Mesenchymal stem cell (in vitro differentiated cells and primary cell): ENCODE measurements at regions not wholly inside any gene's neighbourhood (a gene's known extent, or its start where the extent isn't known, plus 50 kb on each side); places are given as distances from the start of the nearest gene placed in this dataset.

Experiments
- DNase-seq: peaks from one replicate; pipeline ENCODE4 v3.0.0-alpha.2; 2013
- H2AFZ ChIP-seq: one replicate; pipeline ENCODE4 v1.6.1; 2013; ENCODE audit warnings: low read depth, mild to moderate bottlenecking, control low read depth, inconsistent platforms, low read length, moderate library complexity
- H2AK5ac ChIP-seq: 2 replicates; pipeline ENCODE4 v1.6.1; 2013; ENCODE audit warnings: low read length, moderate library complexity, mild to moderate bottlenecking, inconsistent platforms; ENCODE audit not compliant: severe bottlenecking
- H2BK120ac ChIP-seq: one replicate; pipeline ENCODE4 v1.6.1; 2013; ENCODE audit warnings: low read depth, mild to moderate bottlenecking, inconsistent platforms, low read length, moderate library complexity
- H2BK12ac ChIP-seq, 2 experiments: one replicate each; pipeline ENCODE4 v1.6.1; 2013; ENCODE audit warnings: inconsistent platforms in 2 of 2, low read length in 2 of 2, mild to moderate bottlenecking in 2 of 2, moderate library complexity in 2 of 2, control low read depth in 1 of 2
- H2BK15ac ChIP-seq: one replicate; pipeline ENCODE4 v1.6.1; 2013; ENCODE audit warnings: mild to moderate bottlenecking, low read depth, inconsistent platforms; ENCODE audit not compliant: poor library complexity, severe bottlenecking
- H2BK5ac ChIP-seq: 2 replicates; pipeline ENCODE4 v1.6.1; 2013; ENCODE audit warnings: low read depth, mild to moderate bottlenecking, low read length, control low read depth, inconsistent platforms; ENCODE audit not compliant: poor library complexity, severe bottlenecking
- H3K14ac ChIP-seq, 2 experiments: one replicate each; pipeline ENCODE4 v1.6.1; 2013; ENCODE audit warnings: inconsistent platforms in 2 of 2, low read length in 2 of 2, control low read depth in 1 of 2, mild to moderate bottlenecking in 1 of 2, moderate library complexity in 1 of 2
- H3K18ac ChIP-seq, 2 experiments: one replicate each; pipeline ENCODE4 v1.6.1; 2013; ENCODE audit warnings: inconsistent platforms in 2 of 2, low read length in 2 of 2, control low read depth in 1 of 2, low read depth in 1 of 2, mild to moderate bottlenecking in 1 of 2
- H3K23ac ChIP-seq, 2 experiments: one replicate each; pipeline ENCODE4 v1.6.1; 2013; ENCODE audit warnings: inconsistent platforms in 2 of 2, low read length in 2 of 2, mild to moderate bottlenecking in 2 of 2, moderate library complexity in 2 of 2, control low read depth in 1 of 2
- H3K27ac ChIP-seq: 2 replicates; pipeline ENCODE4 v1.5.1; 2013; ENCODE audit warnings: mild to moderate bottlenecking, moderate library complexity, low read length, control low read depth, inconsistent platforms; ENCODE audit not compliant: poor library complexity, severe bottlenecking
- H3K27me3 ChIP-seq, 2 experiments: 2 replicates each; pipeline versions ENCODE4 v1.6.1 to v1.7.0; 2013; ENCODE audit warnings: low read length in 2 of 2, mild to moderate bottlenecking in 2 of 2, moderate library complexity in 2 of 2, control low read depth in 1 of 2, inconsistent platforms in 1 of 2; ENCODE audit not compliant: control insufficient read depth in 1 of 2, insufficient read depth in 1 of 2
- H3K36me3 ChIP-seq, 2 experiments: 2 replicates each; pipeline versions ENCODE4 v1.6.1 to v1.7.0; 2013; ENCODE audit warnings: low read length in 2 of 2, control low read depth in 1 of 2, inconsistent platforms in 1 of 2, low read depth in 1 of 2, mild to moderate bottlenecking in 1 of 2; ENCODE audit not compliant: insufficient read depth in 2 of 2, control insufficient read depth in 1 of 2
- H3K4ac ChIP-seq, 2 experiments: one replicate each; pipeline ENCODE4 v1.6.1; 2013; ENCODE audit warnings: inconsistent platforms in 2 of 2, low read length in 2 of 2, mild to moderate bottlenecking in 2 of 2, moderate library complexity in 2 of 2, control low read depth in 1 of 2, low read depth in 1 of 2
- H3K4me1 ChIP-seq: 2 replicates; pipeline ENCODE4 v1.6.1; 2013; ENCODE audit warnings: low read depth, low read length, control low read depth; ENCODE audit not compliant: control insufficient read depth, insufficient read depth
- H3K4me2 ChIP-seq: 2 replicates; pipeline ENCODE4 v1.6.1; 2013; ENCODE audit warnings: low read length, mild to moderate bottlenecking, inconsistent platforms; ENCODE audit not compliant: poor library complexity, severe bottlenecking
- H3K4me3 ChIP-seq, 2 experiments: 2 replicates each; pipeline versions ENCODE4 v1.5.1 to v1.7.0; 2013; ENCODE audit warnings: low read length in 2 of 2, mild to moderate bottlenecking in 2 of 2, control low read depth in 1 of 2, low read depth in 1 of 2; ENCODE audit not compliant: insufficient read depth in 1 of 2
- H3K79me1 ChIP-seq: replicated peaks from 2 replicates; pipeline ENCODE4 v1.6.1; 2013; ENCODE audit warnings: mild to moderate bottlenecking, control low read depth, low read length, inconsistent platforms; ENCODE audit not compliant: poor library complexity, severe bottlenecking
- H3K9ac ChIP-seq: 2 replicates; pipeline ENCODE4 v1.7.0; 2013; ENCODE audit warnings: mild to moderate bottlenecking, low read length, moderate library complexity
- H3K9me3 ChIP-seq: 2 replicates; pipeline ENCODE4 v1.7.0; 2013; ENCODE audit warnings: mild to moderate bottlenecking, low read length; ENCODE audit not compliant: control insufficient read depth
- H4K8ac ChIP-seq: one replicate; pipeline ENCODE4 v1.6.1; 2013; ENCODE audit warnings: inconsistent platforms, mild to moderate bottlenecking, low read length, moderate library complexity
- H4K91ac ChIP-seq: one replicate; pipeline ENCODE4 v1.6.1; 2013; ENCODE audit warnings: mild to moderate bottlenecking, low read length, inconsistent platforms
- WGBS: methylation state at CpG from one replicate; pipeline ENCODE4 v1.1.7; 2013; ENCODE audit warnings: mixed read lengths; 5-methylcytosine and 5-hydroxymethylcytosine counted together

DNA sequence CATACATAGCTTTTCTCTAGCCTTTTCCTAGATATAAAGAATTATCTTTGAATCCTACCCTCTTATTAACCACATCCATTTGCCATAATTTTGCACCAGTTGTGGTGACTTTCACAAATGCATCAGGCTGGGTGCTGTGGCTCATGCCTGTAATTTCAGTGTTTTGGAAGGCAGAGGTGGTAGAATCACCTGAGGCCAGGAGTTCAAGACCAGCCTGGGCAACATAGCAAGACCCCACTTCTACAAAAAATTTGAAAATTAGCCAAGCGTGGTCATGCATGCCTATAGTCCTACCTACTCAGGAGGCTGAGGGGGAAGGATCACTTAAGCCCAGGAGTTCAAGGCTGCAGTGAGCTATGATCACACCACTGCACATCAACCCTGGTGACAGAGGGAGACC lies 672.4 kb upstream of the CHAC2 start:
- Histone ChIP-seq H2BK120ac (no peak overlapping the region), H4K91ac (no peak overlapping the region), H2BK15ac (no peak overlapping the region), H3K9me3 (no peaks in the 10 kb centered on the region), H3K4ac (no peak overlapping the region), H3K36me3 (no peaks in the 10 kb centered on the region), H3K14ac (no peak overlapping the region), H2AK5ac (peak overlapping the region; percentile 3), H4K8ac (no peak overlapping the region), H3K27ac (no peak overlapping the region), H3K23ac (no peak overlapping the region), H3K27me3 (no peaks in the 10 kb centered on the region), H3K18ac (no peak overlapping the region), H3K79me1 (no peaks in the 10 kb centered on the region), H3K4me3 (no peak overlapping the region), H2BK12ac (no peak overlapping the region), H2AFZ (no peak overlapping the region), H3K4me2 (no peak overlapping the region), H2BK5ac (no peak overlapping the region), H3K4me1 (peaks cover 1% of the 10 kb centered on the region), H3K9ac (no peak overlapping the region)
- no peak for DNase-seq
- 94% methylated on average over 1 of the region's 1 CpG for WGBS

DNA sequence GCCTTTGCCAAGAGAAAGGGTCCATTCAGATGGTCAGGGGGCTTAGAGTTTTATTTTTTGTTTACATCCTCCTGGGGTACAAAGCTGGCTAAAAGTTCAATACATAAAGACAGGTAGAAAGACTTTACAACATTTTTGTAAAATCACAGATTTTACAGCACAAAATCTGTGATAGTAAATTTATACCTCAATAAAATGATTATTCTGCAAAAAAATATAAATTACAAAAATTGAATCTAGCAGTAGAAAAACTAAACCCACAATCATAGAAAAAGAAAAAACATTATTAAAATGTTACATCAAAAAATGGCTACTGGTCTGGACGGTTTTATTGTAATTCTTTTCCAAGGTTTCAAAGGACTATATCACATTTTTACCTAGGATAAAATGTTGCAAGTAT lies 674.2 kb upstream of the CHAC2 start:
- Histone ChIP-seq H4K91ac (no peak overlapping the region), H2AK5ac (no peak overlapping the region), H3K4me2 (no peak overlapping the region), H2BK12ac (no peak overlapping the region), H3K27ac (no peak overlapping the region), H2BK5ac (no peak overlapping the region), H3K36me3 (no peaks in the 10 kb centered on the region), H3K79me1 (no peaks in the 10 kb centered on the region), H2BK15ac (no peak overlapping the region), H3K4ac (no peak overlapping the region), H3K23ac (no peak overlapping the region), H3K4me3 (no peak overlapping the region), H3K4me1 (peaks cover 1% of the 10 kb centered on the region), H3K18ac (no peak overlapping the region), H4K8ac (no peak overlapping the region), H3K9me3 (no peaks in the 10 kb centered on the region), H3K27me3 (no peaks in the 10 kb centered on the region), H2AFZ (no peak overlapping the region), H2BK120ac (no peak overlapping the region), H3K9ac (no peak overlapping the region), H3K14ac (no peak overlapping the region)
- WGBS, result no CpG with 5 or more reads among the region's 1 CpG
- no peak for DNase-seq

DNA sequence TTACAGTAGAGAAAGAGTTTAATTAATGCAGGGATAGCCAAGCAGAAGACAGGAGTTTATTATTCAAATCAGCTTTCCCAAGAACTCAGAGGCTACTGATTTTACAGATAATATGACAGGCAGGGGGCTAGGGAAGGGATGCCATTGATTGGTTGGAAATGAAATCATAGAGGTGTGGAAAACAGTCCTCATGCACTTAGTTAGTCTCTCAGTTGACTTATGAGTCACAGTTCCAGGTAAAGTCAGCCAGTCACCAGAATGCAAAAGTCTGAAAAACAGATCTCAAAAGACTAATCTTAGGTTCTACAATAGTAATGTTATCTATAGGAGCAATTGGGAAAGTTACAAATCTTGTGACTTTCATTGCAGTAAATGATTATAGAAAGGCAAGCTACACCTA lies 676.4 kb upstream of the CHAC2 start:
- no peak overlapping the region for H4K8ac ChIP-seq
- no peak overlapping the region for H2BK15ac ChIP-seq
- H3K23ac ChIP-seq, result no peak overlapping the region
- H2BK120ac ChIP-seq, result no peak overlapping the region
- H3K4ac ChIP-seq, result no peak overlapping the region
- no peak overlapping the region for H3K4me3 ChIP-seq
- H3K14ac ChIP-seq, result no peak overlapping the region
- H2BK12ac ChIP-seq, result no peak overlapping the region
- no peak overlapping the region for H2AFZ ChIP-seq
- DNase-seq, result no peak
- no peak overlapping the region for H3K27ac ChIP-seq
- H3K36me3 ChIP-seq, result no peaks in the 10 kb centered on the region
- H3K4me1 ChIP-seq, result peaks cover 3% of the 10 kb centered on the region
- no peak overlapping the region for H2BK5ac ChIP-seq
- H4K91ac ChIP-seq, result no peak overlapping the region
- no peak overlapping the region for H3K4me2 ChIP-seq
- H2AK5ac ChIP-seq, result no peak overlapping the region
- H3K9me3 ChIP-seq, result no peaks in the 10 kb centered on the region
- no peak overlapping the region for H3K9ac ChIP-seq
- H3K27me3 ChIP-seq, result no peaks in the 10 kb centered on the region
- H3K79me1 ChIP-seq, result no peaks in the 10 kb centered on the region
- H3K18ac ChIP-seq, result no peak overlapping the region

DNA sequence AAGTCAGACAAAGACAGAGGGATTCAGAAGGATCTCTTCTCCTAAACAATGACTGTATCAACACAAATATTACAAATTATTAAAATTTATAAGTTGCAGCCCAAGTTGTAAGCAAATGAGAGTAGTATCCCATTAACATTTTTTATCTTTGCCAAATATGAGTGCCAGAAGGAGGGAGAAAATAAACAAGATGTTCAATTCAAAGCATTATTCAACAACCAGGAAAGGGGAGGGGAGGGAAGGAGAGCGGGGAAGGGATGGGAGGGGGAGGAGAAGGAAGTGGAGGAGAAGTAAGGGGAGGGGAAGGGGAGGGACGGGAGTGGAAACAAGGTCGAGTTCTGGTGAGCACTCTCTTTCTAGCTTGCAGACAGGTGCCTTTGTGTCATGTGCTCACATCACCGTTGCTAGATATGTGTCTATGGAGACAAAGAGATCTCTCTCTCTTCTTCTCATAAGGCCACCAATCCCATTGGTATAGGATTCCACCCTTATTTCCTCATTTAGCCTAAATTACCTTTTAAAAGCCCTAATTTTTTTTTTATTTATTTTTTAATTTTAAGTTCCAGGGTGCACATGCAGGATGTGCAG lies 679.6 kb upstream of the CHAC2 start:
- Histone ChIP-seq H3K4me2 (no peak overlapping the region), H2BK120ac (no peak overlapping the region), H3K4me3 (no peak overlapping the region), H3K18ac (no peak overlapping the region), H3K4me1 (peaks cover 2% of the 10 kb centered on the region), H4K8ac (no peak overlapping the region), H3K27ac (peak overlapping the region; percentile 88), H3K9me3 (no peaks in the 10 kb centered on the region), H3K14ac (no peak overlapping the region), H3K27me3 (no peaks in the 10 kb centered on the region), H4K91ac (no peak overlapping the region), H2BK12ac (no peak overlapping the region), H2BK15ac (no peak overlapping the region), H3K4ac (no peak overlapping the region), H2BK5ac (peak overlapping the region; percentile 82), H3K23ac (no peak overlapping the region), H2AK5ac (no peak overlapping the region), H3K36me3 (no peaks in the 10 kb centered on the region), H3K79me1 (no peaks in the 10 kb centered on the region), H2AFZ (no peak overlapping the region), H3K9ac (no peak overlapping the region)
- no peak for DNase-seq
- 100% methylated on average over 1 of the region's 4 CpGs for WGBS
